SH-SY5Y (cell line): ENCODE measurements at regions not wholly inside any gene's neighbourhood (a gene's known extent, or its start where the extent isn't known, plus 50 kb on each side); places are given as distances from the start of the nearest gene placed in this dataset.

Experiments
- GATA2 ChIP-seq: IDR thresholded peaks from 2 replicates; pipeline ENCODE4 v1.6.1; 2011; ENCODE audit warnings: mild to moderate bottlenecking, low read depth, low read length
- GATA3 ChIP-seq: IDR thresholded peaks from 2 replicates; pipeline ENCODE4 v1.6.1; 2011; ENCODE audit warnings: low read depth, mild to moderate bottlenecking, low read length, moderate library complexity

DNA sequence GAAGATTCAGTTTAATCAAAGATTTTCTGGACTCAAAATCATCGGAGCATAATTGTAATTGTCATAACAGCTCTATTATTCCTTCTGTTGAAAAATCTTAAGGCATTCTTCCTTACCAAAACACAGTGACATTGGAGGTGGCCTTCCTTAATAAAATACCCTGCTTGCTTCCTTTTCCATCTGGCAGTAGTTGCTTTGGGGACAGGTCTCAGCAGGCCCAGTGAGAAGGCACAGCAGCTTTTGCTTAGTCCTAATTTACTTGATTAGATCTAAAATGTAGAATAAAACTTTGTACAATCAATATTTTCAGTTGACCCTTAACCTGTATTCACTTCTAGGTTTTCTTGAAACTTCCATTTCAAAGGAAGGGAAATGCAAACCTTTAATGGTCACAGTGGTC, 471.6 kb downstream of the PCDH20 start:
- no peak for TF ChIP-seq GATA2
- TF ChIP-seq GATA3 = no peak
